ENCODE measurements at regions not wholly inside any gene's neighbourhood (a gene's known extent, or its start where the extent isn't known, plus 50 kb on each side); places are given as distances from the start of the nearest gene placed in this dataset.
A peak's percentile ranks its signal among the peaks of the same experiment; 100 is the strongest.

GRCh38 chr21:15407585-15407984 is 322.2 kb upstream of the USP25 start (continued):
- no peak for TF ChIP-seq E2F5 (CRISPR knock-in tag; conservative IDR thresholded peaks at IDR 0.05)
- no peak for TF ChIP-seq NFIC (IDR thresholded peaks at IDR 0.05; ENCODE audit: low read length)
- TF ChIP-seq ZHX1 (CRISPR knock-in tag; IDR thresholded peaks at IDR 0.05; ENCODE audit: low read depth): no peak
- no peak for TF ChIP-seq TIGD3 (CRISPR knock-in tag; IDR thresholded peaks at IDR 0.05; ENCODE audit: borderline replicate concordance)
- TF ChIP-seq ELF1 (CRISPR knock-in tag; IDR thresholded peaks at IDR 0.05): no peak
- no peak for TF ChIP-seq ZNF883 (CRISPR knock-in tag; IDR thresholded peaks at IDR 0.05; ENCODE audit: not compliant biosample characterization)
- TF ChIP-seq NBN (conservative IDR thresholded peaks at IDR 0.05): no peak

- Histone ChIP-seq H3K4me3 (replicated peaks in 1 of 3; ENCODE audit: insufficient read depth in 1 of 3, low read depth in 2 of 3, low read length in 3 of 3) (no peak overlapping the region), H4K20me1 (ENCODE audit: insufficient read depth, low read length) (no peaks in the 10 kb centered on the region), H3K4me1 (ENCODE audit: insufficient read depth, low read length) (no peaks in the 10 kb centered on the region), H2AFZ (ENCODE audit: low read length) (no peak overlapping the region), H3K9ac (ENCODE audit: insufficient read depth, low read depth, low read length) (no peak overlapping the region), H3K9me3 (ENCODE audit: low read length) (peaks cover 7% of the 10 kb centered on the region; the same call in 1 of the 2 replicates), H3K27me3 (ENCODE audit: control insufficient read depth in 1 of 2, insufficient read depth in 2 of 2, low read length in 2 of 2) (no peaks in the 10 kb centered on the region), H3K4me2 (ENCODE audit: low read depth, low read length) (no peak overlapping the region), H3K27ac (ENCODE audit: extremely low read length, insufficient read depth, low read length) (no peak overlapping the region), H3K79me2 (ENCODE audit: insufficient read depth, low read length) (no peaks in the 10 kb centered on the region), H3K36me3 (replicated peaks in 1 of 2; ENCODE audit: control insufficient read depth in 1 of 2, insufficient read depth in 2 of 2, low read length in 2 of 2) (no peaks in the 10 kb centered on the region; a peak in 1 of 5 replicates)
- DNase-seq (ENCODE audit: low spot score): no peak
- no TSS peak for BruUV-seq (replicated peaks)
- WGBS (ENCODE audit: low lambda C conversion rate): 89% methylated on average over 2 of the region's 2 CpGs
- FAIRE-seq: no peak
- CTCF ChIA-PET (ENCODE audit: low intra/inter-chr PET ratio, low total read pairs): no interaction called here
- in situ Hi-C loops (cut with HindIII; ENCODE audit: extremely low pct_ligation_motif_present, low pct_unique_long_range_greater_than_20kb) (no loop called here), intact Hi-C loops (cut with micrococcal nuclease; ENCODE audit: unreplicated experiment) (no loop called here)
- no peak for ATAC-seq
- TF ChIP-seq ATF7 (IDR thresholded peaks at IDR 0.05) (0 out of 2 replicates have a peak, but pooled peaks have one; percentile 18), ATF7 (CRISPR knock-in tag; IDR thresholded peaks at IDR 0.05) (no peak), FOXA3 (CRISPR knock-in tag; IDR thresholded peaks at IDR 0.05) (no peak)
- POLR2A ChIA-PET: no interaction called here
Measured at GRCh38 chr21:15408089-15408488, 321.7 kb upstream of the USP25 start.
